HCT116 (cell line): ENCODE measurements at regions not wholly inside any gene's neighbourhood (a gene's known extent, or its start where the extent isn't known, plus 50 kb on each side); places are given as distances from the start of the nearest gene placed in this dataset.

Experiments
- ATAC-seq: fragments of 200-7000 bp; cut with Tn5 transposase; 2 replicates; pipeline ENCODE4 v1.9.1; 2020; ENCODE audit warnings: mild to moderate bottlenecking, moderate library complexity
- BruUV-seq: library from RNA; stranded (reverse); fragments of 400-500 nt; replicated peaks from 2 replicates; lab custom pipeline; 2021; lab: Mats Ljungman, UMichigan
- CTCF ChIA-PET: fragments of 300-600 bp; sonication (Branson Sonifier 250); formaldehyde crosslinking; loops from one replicate; lab custom pipeline; 2021; ENCODE audit warnings: antibody characterized with exemption; lab: Charles Lee
- POLR2A ChIA-PET: fragments of 300-600, 350-600 bp; sonication (Branson Sonifier 250); formaldehyde crosslinking; loops from one replicate; lab custom pipeline; 2021; ENCODE audit warnings: antibody characterized with exemption; lab: Charles Lee
- RAD21 ChIA-PET, 2 experiments: fragments of 300-600 bp; sonication (Branson Sonifier 250); formaldehyde crosslinking; loops; one replicate each; lab custom pipeline; 2023; ENCODE audit warnings: low total read pairs in 2 of 2; ENCODE audit not compliant: uncharacterized antibody in 2 of 2, unreplicated experiment in 2 of 2, low non-redundant PET in 1 of 2; lab: Charles Lee
- DNase-seq: peaks from one replicate; pipeline ENCODE4 v3.0.0-alpha.2; 2010; ENCODE audit warnings: low read depth, low spot score
- H2AFZ ChIP-seq: fragments of 200-600 bp; shearing (Covaris generic), sonication (generic); 2 replicates; pipeline ENCODE4 v1.6.1; 2017; ENCODE audit warnings: low read depth, mixed run types, mixed read lengths, antibody characterized with exemption, low read length; ENCODE audit not compliant: poor library complexity, severe bottlenecking
- H3K27ac ChIP-seq: 2 replicates; pipeline ENCODE4 v1.5.1; 2012; ENCODE audit warnings: low read depth, low read length
- H3K27me3 ChIP-seq: fragments of 200-600 bp; sonication (generic); 2 replicates; pipeline ENCODE4 v1.6.1; 2016; ENCODE audit warnings: mixed run types, low read length, mixed read lengths; ENCODE audit not compliant: insufficient read depth
- H3K36me3 ChIP-seq, 2 experiments: fragments of 200-500 bp in 1 of 2; fragments of 200-600 bp in 1 of 2; sonication (Bioruptor generic) in 1 of 2; sonication (generic) in 1 of 2; 2 replicates each; pipeline versions ENCODE4 v1.5.1 to v1.6.1; 2014 to 2016; ENCODE audit warnings: low read length in 2 of 2, inconsistent platforms in 1 of 2, mixed read lengths in 1 of 2, mixed run types in 1 of 2; ENCODE audit not compliant: insufficient read depth in 2 of 2, control insufficient read depth in 1 of 2
- H3K4me1 ChIP-seq, 2 experiments: fragments of 200-600 bp in 1 of 2; sonication (generic) in 1 of 2; 2 replicates each; pipeline versions ENCODE4 v1.5.1 to v1.6.1; 2012 to 2017; ENCODE audit warnings: low read length in 2 of 2, inconsistent platforms in 1 of 2, mild to moderate bottlenecking in 1 of 2, mixed read lengths in 1 of 2, mixed run types in 1 of 2, moderate library complexity in 1 of 2; ENCODE audit not compliant: insufficient read depth in 2 of 2, control insufficient read depth in 1 of 2
- H3K4me2 ChIP-seq: fragments of 200-600 bp; sonication (generic); 2 replicates; pipeline ENCODE4 v1.6.1; 2017; ENCODE audit warnings: mixed run types, low read length, mixed read lengths
- H3K4me3 ChIP-seq, 2 experiments: fragments of 200-600 bp in 1 of 2; sonication (generic) in 1 of 2; replicated peaks in 1 of 2; 2 replicates each; pipeline ENCODE4 v1.5.1; 2011 to 2016; ENCODE audit warnings: low read length in 2 of 2, control low read depth in 1 of 2, low read depth in 1 of 2, mild to moderate bottlenecking in 1 of 2, mixed read lengths in 1 of 2, mixed run types in 1 of 2
- H3K79me2 ChIP-seq: fragments of 200-600 bp; sonication (generic); 2 replicates; pipeline ENCODE4 v1.6.1; 2017; ENCODE audit warnings: mild to moderate bottlenecking, mixed run types, low read length, moderate library complexity, mixed read lengths; ENCODE audit not compliant: insufficient read depth
- H3K9ac ChIP-seq: fragments of 200-600 bp; sonication (generic); 2 replicates; pipeline ENCODE4 v1.6.1; 2016; ENCODE audit warnings: low read length, mixed read lengths
- H3K9me2 ChIP-seq: fragments of 200-600 bp; sonication (generic), shearing (Covaris generic); 2 replicates; pipeline ENCODE4 v1.6.1; 2017; ENCODE audit warnings: mixed run types, mild to moderate bottlenecking, moderate library complexity; ENCODE audit not compliant: insufficient read depth
- H3K9me3 ChIP-seq, 2 experiments: fragments of 200-500 bp in 1 of 2; fragments of 200-600 bp in 1 of 2; sonication (Bioruptor generic) in 1 of 2; sonication (generic) in 1 of 2; 2 replicates each; pipeline ENCODE4 v1.6.1; 2014 to 2017; ENCODE audit warnings: low read length in 2 of 2, mixed read lengths in 2 of 2, inconsistent platforms in 1 of 2, low read depth in 1 of 2, mild to moderate bottlenecking in 1 of 2, mixed run types in 1 of 2, moderate library complexity in 1 of 2; ENCODE audit not compliant: control insufficient read depth in 1 of 2, insufficient read depth in 1 of 2
- H4K20me1 ChIP-seq: fragments of 200-600 bp; sonication (generic), shearing (Covaris generic); 2 replicates; pipeline ENCODE4 v1.6.1; 2017; ENCODE audit warnings: mixed run types, mild to moderate bottlenecking, moderate library complexity; ENCODE audit not compliant: insufficient read depth
- CBX3 ChIP-seq: IDR thresholded peaks from 2 replicates; pipeline ENCODE4 v1.6.1; 2012; ENCODE audit warnings: low read depth
- CEBPB ChIP-seq: IDR thresholded peaks from 2 replicates; pipeline ENCODE4 v1.6.1; 2012; ENCODE audit warnings: low read depth
- EGR1 ChIP-seq: IDR thresholded peaks from 2 replicates; pipeline ENCODE4 v1.6.1; 2012; ENCODE audit warnings: low read depth
- ELF1 ChIP-seq: IDR thresholded peaks from 2 replicates; pipeline ENCODE4 v1.6.1; 2012; ENCODE audit warnings: low read depth, borderline replicate concordance
- EZH2 ChIP-seq: fragments of 200-600 bp; sonication (generic); IDR thresholded peaks from 2 replicates; pipeline ENCODE4 v1.6.1; 2017; ENCODE audit warnings: antibody characterized with exemption, mixed run types
- EZH2phosphoT487 ChIP-seq: fragments of 200-600 bp; IDR thresholded peaks from 2 replicates; pipeline ENCODE4 v1.6.1; 2018; ENCODE audit warnings: antibody characterized with exemption, borderline replicate concordance
- FOSL1 ChIP-seq: IDR thresholded peaks from 2 replicates; pipeline ENCODE4 v1.6.1; 2012; ENCODE audit warnings: low read depth
- JUND ChIP-seq: IDR thresholded peaks from 2 replicates; pipeline ENCODE4 v1.6.1; 2012
- POLR2A ChIP-seq: IDR thresholded peaks from 2 replicates; pipeline ENCODE4 v1.7.0; 2011; ENCODE audit warnings: borderline replicate concordance; ENCODE audit not compliant: insufficient read depth, insufficient read length; ENCODE audit errors: extremely low read depth
- POLR2AphosphoS5 ChIP-seq: IDR thresholded peaks from 2 replicates; pipeline ENCODE4 v1.6.1; 2011; ENCODE audit warnings: mild to moderate bottlenecking, low read depth, low read length, moderate library complexity
- RAD21 ChIP-seq: IDR thresholded peaks from 2 replicates; pipeline ENCODE4 v1.6.1; 2012; ENCODE audit warnings: low read depth, mild to moderate bottlenecking
- SIN3A ChIP-seq: IDR thresholded peaks from 2 replicates; pipeline ENCODE4 v1.6.1; 2012; ENCODE audit warnings: low read depth
- SP1 ChIP-seq: IDR thresholded peaks from 2 replicates; pipeline ENCODE4 v1.6.1; 2012; ENCODE audit warnings: low read depth
- TCF7L2 ChIP-seq: IDR thresholded peaks from 2 replicates; pipeline ENCODE4 v1.7.0; 2011; ENCODE audit warnings: borderline replicate concordance, inconsistent platforms; ENCODE audit not compliant: insufficient read depth, insufficient read length; ENCODE audit errors: extremely low read depth
- YY1 ChIP-seq: IDR thresholded peaks from 2 replicates; pipeline ENCODE4 v1.6.1; 2011; ENCODE audit warnings: low read length, low read depth, moderate library complexity, mild to moderate bottlenecking; ENCODE audit not compliant: insufficient replicate concordance; ENCODE audit errors: extremely low read depth
- ZBTB33 ChIP-seq: IDR thresholded peaks from 2 replicates; pipeline ENCODE4 v1.6.1; 2011; ENCODE audit warnings: mild to moderate bottlenecking, low read length, moderate library complexity; ENCODE audit not compliant: insufficient replicate concordance; ENCODE audit errors: extremely low read depth
- ZFX ChIP-seq: fragments of 450-650 bp; IDR thresholded peaks from 2 replicates; pipeline ENCODE4 v1.6.1; 2017
- intact Hi-C: fragments of 100-400 bp; cut with micrococcal nuclease; formaldehyde crosslinking; loops from 2 replicates; pipeline ENCODE4 v1.10.0; 2022
- TF ChIP-seq, protein P1 (sequence below): IDR thresholded peaks from 2 replicates; pipeline ENCODE4 v1.6.1; 2012
- TF ChIP-seq, protein P2 (sequence below): IDR thresholded peaks from 2 replicates; pipeline ENCODE4 v1.6.1; 2012; ENCODE audit warnings: low read depth
- TF ChIP-seq, protein P3 (sequence below), 3 experiments: fragments of 200-600 bp in 1 of 3; sonication (generic) in 1 of 3; IDR thresholded peaks in 2 of 3; conservative IDR thresholded peaks in 1 of 3; 2 replicates each; pipeline ENCODE4 v1.5.1; 2012 to 2017; ENCODE audit warnings: low read depth in 2 of 3, low read length in 2 of 3, antibody characterized with exemption in 1 of 3, borderline replicate concordance in 1 of 3, control low read depth in 1 of 3, mild to moderate bottlenecking in 1 of 3, mixed read lengths in 1 of 3, mixed run types in 1 of 3, moderate library complexity in 1 of 3; ENCODE audit not compliant: insufficient read depth in 1 of 3

DNA sequence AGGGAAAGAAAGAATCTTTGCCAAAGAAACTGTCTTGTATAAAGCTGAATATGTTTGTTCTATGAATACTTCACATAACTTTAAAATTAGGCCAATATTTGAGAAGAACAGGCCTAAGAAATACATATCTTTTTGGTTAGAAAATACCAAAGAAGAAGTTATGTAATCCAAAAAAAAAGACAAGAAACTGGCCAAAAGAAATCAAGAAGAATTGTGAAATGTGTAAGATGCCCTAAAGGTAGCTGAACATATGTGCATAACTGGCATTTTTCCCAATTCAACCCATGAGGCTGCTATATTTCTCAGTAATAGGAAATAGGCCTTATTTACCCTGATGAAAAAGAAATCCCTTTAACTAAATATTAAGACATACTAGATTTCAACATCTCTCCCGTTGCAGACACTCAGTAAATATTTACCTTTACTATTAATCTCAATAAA is 290.0 kb downstream of the CETN3 start:
- POLR2A ChIA-PET = no interaction called here
- H3K4me3 ChIP-seq = no peak overlapping the region
- H3K9me3 ChIP-seq = no peaks in the 10 kb centered on the region
- H3K27me3 ChIP-seq = no peaks in the 10 kb centered on the region
- no peak for DNase-seq
- H3K4me1 ChIP-seq = no peaks in the 10 kb centered on the region
- RAD21 ChIA-PET = no interaction called here
- no peaks in the 10 kb centered on the region for H4K20me1 ChIP-seq
- H3K4me2 ChIP-seq = no peak overlapping the region
- ATAC-seq = no peak
- H3K27ac ChIP-seq = no peak overlapping the region
- no TSS peak for BruUV-seq
- no peak overlapping the region for H3K9ac ChIP-seq
- CTCF ChIA-PET = no interaction called here
- intact Hi-C loops = no loop called here
- no peak for TF ChIP-seq EZH2
- TF ChIP-seq, protein P1, sequence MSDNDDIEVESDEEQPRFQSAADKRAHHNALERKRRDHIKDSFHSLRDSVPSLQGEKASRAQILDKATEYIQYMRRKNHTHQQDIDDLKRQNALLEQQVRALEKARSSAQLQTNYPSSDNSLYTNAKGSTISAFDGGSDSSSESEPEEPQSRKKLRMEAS = no peak
- TF ChIP-seq FOSL1 = no peak
- TF ChIP-seq ZFX = no peak
- TF ChIP-seq CBX3 = no peak
- no peak for TF ChIP-seq SP1
- TF ChIP-seq, protein P2, sequence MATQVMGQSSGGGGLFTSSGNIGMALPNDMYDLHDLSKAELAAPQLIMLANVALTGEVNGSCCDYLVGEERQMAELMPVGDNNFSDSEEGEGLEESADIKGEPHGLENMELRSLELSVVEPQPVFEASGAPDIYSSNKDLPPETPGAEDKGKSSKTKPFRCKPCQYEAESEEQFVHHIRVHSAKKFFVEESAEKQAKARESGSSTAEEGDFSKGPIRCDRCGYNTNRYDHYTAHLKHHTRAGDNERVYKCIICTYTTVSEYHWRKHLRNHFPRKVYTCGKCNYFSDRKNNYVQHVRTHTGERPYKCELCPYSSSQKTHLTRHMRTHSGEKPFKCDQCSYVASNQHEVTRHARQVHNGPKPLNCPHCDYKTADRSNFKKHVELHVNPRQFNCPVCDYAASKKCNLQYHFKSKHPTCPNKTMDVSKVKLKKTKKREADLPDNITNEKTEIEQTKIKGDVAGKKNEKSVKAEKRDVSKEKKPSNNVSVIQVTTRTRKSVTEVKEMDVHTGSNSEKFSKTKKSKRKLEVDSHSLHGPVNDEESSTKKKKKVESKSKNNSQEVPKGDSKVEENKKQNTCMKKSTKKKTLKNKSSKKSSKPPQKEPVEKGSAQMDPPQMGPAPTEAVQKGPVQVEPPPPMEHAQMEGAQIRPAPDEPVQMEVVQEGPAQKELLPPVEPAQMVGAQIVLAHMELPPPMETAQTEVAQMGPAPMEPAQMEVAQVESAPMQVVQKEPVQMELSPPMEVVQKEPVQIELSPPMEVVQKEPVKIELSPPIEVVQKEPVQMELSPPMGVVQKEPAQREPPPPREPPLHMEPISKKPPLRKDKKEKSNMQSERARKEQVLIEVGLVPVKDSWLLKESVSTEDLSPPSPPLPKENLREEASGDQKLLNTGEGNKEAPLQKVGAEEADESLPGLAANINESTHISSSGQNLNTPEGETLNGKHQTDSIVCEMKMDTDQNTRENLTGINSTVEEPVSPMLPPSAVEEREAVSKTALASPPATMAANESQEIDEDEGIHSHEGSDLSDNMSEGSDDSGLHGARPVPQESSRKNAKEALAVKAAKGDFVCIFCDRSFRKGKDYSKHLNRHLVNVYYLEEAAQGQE = no peak
- TF ChIP-seq YY1 = no peak
- TF ChIP-seq CEBPB = no peak
- TF ChIP-seq TCF7L2 = no peak
- no peak for TF ChIP-seq POLR2AphosphoS5
- TF ChIP-seq JUND = no peak
- no peak for TF ChIP-seq SIN3A
- no peak for TF ChIP-seq EGR1
- TF ChIP-seq ZBTB33 = no peak
- no peak for TF ChIP-seq EZH2phosphoT487
- no peak for TF ChIP-seq ELF1
- TF ChIP-seq POLR2A = no peak
- no peak for TF ChIP-seq RAD21
- TF ChIP-seq, protein P3, sequence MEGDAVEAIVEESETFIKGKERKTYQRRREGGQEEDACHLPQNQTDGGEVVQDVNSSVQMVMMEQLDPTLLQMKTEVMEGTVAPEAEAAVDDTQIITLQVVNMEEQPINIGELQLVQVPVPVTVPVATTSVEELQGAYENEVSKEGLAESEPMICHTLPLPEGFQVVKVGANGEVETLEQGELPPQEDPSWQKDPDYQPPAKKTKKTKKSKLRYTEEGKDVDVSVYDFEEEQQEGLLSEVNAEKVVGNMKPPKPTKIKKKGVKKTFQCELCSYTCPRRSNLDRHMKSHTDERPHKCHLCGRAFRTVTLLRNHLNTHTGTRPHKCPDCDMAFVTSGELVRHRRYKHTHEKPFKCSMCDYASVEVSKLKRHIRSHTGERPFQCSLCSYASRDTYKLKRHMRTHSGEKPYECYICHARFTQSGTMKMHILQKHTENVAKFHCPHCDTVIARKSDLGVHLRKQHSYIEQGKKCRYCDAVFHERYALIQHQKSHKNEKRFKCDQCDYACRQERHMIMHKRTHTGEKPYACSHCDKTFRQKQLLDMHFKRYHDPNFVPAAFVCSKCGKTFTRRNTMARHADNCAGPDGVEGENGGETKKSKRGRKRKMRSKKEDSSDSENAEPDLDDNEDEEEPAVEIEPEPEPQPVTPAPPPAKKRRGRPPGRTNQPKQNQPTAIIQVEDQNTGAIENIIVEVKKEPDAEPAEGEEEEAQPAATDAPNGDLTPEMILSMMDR (IDR thresholded peaks at IDR 0.05 in 2 of 3, conservative IDR thresholded peaks at IDR 0.05 in 1 of 3; ENCODE audit: borderline replicate concordance in 1 of 3, insufficient read depth in 1 of 3, low read depth in 2 of 3, low read length in 2 of 3) = no peak
- H3K79me2 ChIP-seq = no peaks in the 10 kb centered on the region
- H3K36me3 ChIP-seq = no peaks in the 10 kb centered on the region
- no peak overlapping the region for H2AFZ ChIP-seq
- H3K9me2 ChIP-seq = no peaks in the 10 kb centered on the region
